ENCODE measurements at regions not wholly inside any gene's neighbourhood (a gene's known extent, or its start where the extent isn't known, plus 50 kb on each side); places are given as distances from the start of the nearest gene placed in this dataset.

GRCh38 chr3:72255791-72256559 is 471.0 kb upstream of the PROK2 start:
- ChIA-PET CTCF (no interaction called here), POLR2A (no interaction called here)
- Histone ChIP-seq H3K27ac (ENCODE audit: low read length) (no peak overlapping the region), H3K4me3 (ENCODE audit: low read depth in 2 of 2, low read length in 2 of 2) (no peak overlapping the region), H3K27me3 (ENCODE audit: control insufficient read depth, insufficient read depth, low read length) (no peaks in the 10 kb centered on the region), H3K4me1 (ENCODE audit: control insufficient read depth, insufficient read depth, low read length) (no peaks in the 10 kb centered on the region), H3K9me3 (ENCODE audit: control insufficient read depth, insufficient read depth, low read depth, low read length) (no peaks in the 10 kb centered on the region), H3K36me3 (ENCODE audit: control insufficient read depth, insufficient read depth, low read length) (no peaks in the 10 kb centered on the region)
- BruUV-seq (replicated peaks) = no TSS peak
- intact Hi-C loops (cut with micrococcal nuclease; ENCODE audit: unreplicated experiment) = no loop called here
- DNase-seq (ENCODE audit: low read depth, low spot score) = no peak
- ATAC-seq = no peak
- TF ChIP-seq TCF7L2 (IDR thresholded peaks at IDR 0.05; ENCODE audit: low read depth, low read length) (no peak), REST (IDR thresholded peaks at IDR 0.05; ENCODE audit: insufficient read depth in 1 of 2, low read depth in 2 of 2, low read length in 1 of 2) (no peak), SIN3A (IDR thresholded peaks at IDR 0.05; ENCODE audit: borderline replicate concordance, insufficient read depth, low read depth, low read length) (no peak), POLR2AphosphoS5 (IDR thresholded peaks at IDR 0.05; ENCODE audit: low read depth, low read length) (no peak), CTCF (IDR thresholded peaks at IDR 0.05) (no peak)
- in situ Hi-C loops (cut with HindIII; ENCODE audit: low pct_unique_long_range_greater_than_20kb, low sequenced_read_pairs) = no loop called here

GRCh38 chr3:72255191-72255590 is 470.2 kb upstream of the PROK2 start:
- no peaks in the 10 kb centered on the region for H3K9me3 ChIP-seq (ENCODE audit: control insufficient read depth, insufficient read depth, low read depth, low read length)
- no TSS peak for BruUV-seq (replicated peaks)
- CTCF ChIA-PET = no interaction called here
- intact Hi-C loops (cut with micrococcal nuclease; ENCODE audit: unreplicated experiment) = no loop called here
- H3K27ac ChIP-seq (ENCODE audit: low read length) = no peak overlapping the region
- H3K4me1 ChIP-seq (ENCODE audit: control insufficient read depth, insufficient read depth, low read length) = no peaks in the 10 kb centered on the region
- POLR2A ChIA-PET = no interaction called here
- H3K27me3 ChIP-seq (ENCODE audit: control insufficient read depth, insufficient read depth, low read length) = no peaks in the 10 kb centered on the region
- DNase-seq (ENCODE audit: low read depth, low spot score) (no peak), ATAC-seq (no peak)
- no peak for TF ChIP-seq POLR2AphosphoS5 (IDR thresholded peaks at IDR 0.05; ENCODE audit: low read depth, low read length)
- TF ChIP-seq REST (IDR thresholded peaks at IDR 0.05; ENCODE audit: insufficient read depth in 1 of 2, low read depth in 2 of 2, low read length in 1 of 2) = no peak
- no peak for TF ChIP-seq CTCF (IDR thresholded peaks at IDR 0.05)
- TF ChIP-seq SIN3A (IDR thresholded peaks at IDR 0.05; ENCODE audit: borderline replicate concordance, insufficient read depth, low read depth, low read length) = no peak
- no peak for TF ChIP-seq TCF7L2 (IDR thresholded peaks at IDR 0.05; ENCODE audit: low read depth, low read length)
- no peaks in the 10 kb centered on the region for H3K36me3 ChIP-seq (ENCODE audit: control insufficient read depth, insufficient read depth, low read length)
- no peak overlapping the region for H3K4me3 ChIP-seq (ENCODE audit: low read depth in 2 of 2, low read length in 2 of 2)
- in situ Hi-C loops (cut with HindIII; ENCODE audit: low pct_unique_long_range_greater_than_20kb, low sequenced_read_pairs) = no loop called here
